ENCODE measurements at regions not wholly inside any gene's neighbourhood (a gene's known extent, or its start where the extent isn't known, plus 50 kb on each side); places are given as distances from the start of the nearest gene placed in this dataset.

DNA sequence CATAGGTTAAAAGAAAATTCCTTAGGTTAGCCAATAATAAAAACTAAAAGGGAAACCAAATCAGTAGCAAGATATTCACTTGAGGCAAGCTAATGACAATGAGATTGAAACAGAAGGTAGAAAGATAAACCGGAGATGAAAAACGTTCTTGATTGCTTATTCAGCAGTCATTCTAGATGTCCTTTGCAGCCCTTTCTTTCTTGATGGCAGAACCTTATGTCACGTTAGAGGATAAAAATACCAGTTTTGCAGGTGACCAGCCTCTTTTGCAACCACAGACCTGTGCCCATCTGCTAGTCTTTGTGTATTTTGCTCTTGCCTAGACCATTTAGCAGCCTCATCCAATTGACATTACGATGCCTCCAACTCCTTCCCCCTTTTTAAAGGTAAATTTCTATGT lies 337.8 kb downstream of the DMAC1 start:
- no peak for TF ChIP-seq POLR2G (IDR thresholded peaks at IDR 0.05; ENCODE audit: low read depth, low read length)
- no peak for TF ChIP-seq CBX5 (CRISPR knock-in tag; IDR thresholded peaks at IDR 0.05; ENCODE audit: borderline replicate concordance)
- no peak for TF ChIP-seq XRCC5 (optimal IDR thresholded peaks at IDR 0.05; ENCODE audit: low read length)
- TF ChIP-seq, protein P1, sequence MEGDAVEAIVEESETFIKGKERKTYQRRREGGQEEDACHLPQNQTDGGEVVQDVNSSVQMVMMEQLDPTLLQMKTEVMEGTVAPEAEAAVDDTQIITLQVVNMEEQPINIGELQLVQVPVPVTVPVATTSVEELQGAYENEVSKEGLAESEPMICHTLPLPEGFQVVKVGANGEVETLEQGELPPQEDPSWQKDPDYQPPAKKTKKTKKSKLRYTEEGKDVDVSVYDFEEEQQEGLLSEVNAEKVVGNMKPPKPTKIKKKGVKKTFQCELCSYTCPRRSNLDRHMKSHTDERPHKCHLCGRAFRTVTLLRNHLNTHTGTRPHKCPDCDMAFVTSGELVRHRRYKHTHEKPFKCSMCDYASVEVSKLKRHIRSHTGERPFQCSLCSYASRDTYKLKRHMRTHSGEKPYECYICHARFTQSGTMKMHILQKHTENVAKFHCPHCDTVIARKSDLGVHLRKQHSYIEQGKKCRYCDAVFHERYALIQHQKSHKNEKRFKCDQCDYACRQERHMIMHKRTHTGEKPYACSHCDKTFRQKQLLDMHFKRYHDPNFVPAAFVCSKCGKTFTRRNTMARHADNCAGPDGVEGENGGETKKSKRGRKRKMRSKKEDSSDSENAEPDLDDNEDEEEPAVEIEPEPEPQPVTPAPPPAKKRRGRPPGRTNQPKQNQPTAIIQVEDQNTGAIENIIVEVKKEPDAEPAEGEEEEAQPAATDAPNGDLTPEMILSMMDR (CRISPR knock-in tag; IDR thresholded peaks at IDR 0.05): no peak
- no peak for TF ChIP-seq SP1 (IDR thresholded peaks at IDR 0.05)
- no peak for TF ChIP-seq SP1 (CRISPR knock-in tag; IDR thresholded peaks at IDR 0.05)
- TF ChIP-seq PBX3 (CRISPR knock-in tag; IDR thresholded peaks at IDR 0.05; ENCODE audit: borderline replicate concordance): no peak
- TF ChIP-seq, protein P2, sequence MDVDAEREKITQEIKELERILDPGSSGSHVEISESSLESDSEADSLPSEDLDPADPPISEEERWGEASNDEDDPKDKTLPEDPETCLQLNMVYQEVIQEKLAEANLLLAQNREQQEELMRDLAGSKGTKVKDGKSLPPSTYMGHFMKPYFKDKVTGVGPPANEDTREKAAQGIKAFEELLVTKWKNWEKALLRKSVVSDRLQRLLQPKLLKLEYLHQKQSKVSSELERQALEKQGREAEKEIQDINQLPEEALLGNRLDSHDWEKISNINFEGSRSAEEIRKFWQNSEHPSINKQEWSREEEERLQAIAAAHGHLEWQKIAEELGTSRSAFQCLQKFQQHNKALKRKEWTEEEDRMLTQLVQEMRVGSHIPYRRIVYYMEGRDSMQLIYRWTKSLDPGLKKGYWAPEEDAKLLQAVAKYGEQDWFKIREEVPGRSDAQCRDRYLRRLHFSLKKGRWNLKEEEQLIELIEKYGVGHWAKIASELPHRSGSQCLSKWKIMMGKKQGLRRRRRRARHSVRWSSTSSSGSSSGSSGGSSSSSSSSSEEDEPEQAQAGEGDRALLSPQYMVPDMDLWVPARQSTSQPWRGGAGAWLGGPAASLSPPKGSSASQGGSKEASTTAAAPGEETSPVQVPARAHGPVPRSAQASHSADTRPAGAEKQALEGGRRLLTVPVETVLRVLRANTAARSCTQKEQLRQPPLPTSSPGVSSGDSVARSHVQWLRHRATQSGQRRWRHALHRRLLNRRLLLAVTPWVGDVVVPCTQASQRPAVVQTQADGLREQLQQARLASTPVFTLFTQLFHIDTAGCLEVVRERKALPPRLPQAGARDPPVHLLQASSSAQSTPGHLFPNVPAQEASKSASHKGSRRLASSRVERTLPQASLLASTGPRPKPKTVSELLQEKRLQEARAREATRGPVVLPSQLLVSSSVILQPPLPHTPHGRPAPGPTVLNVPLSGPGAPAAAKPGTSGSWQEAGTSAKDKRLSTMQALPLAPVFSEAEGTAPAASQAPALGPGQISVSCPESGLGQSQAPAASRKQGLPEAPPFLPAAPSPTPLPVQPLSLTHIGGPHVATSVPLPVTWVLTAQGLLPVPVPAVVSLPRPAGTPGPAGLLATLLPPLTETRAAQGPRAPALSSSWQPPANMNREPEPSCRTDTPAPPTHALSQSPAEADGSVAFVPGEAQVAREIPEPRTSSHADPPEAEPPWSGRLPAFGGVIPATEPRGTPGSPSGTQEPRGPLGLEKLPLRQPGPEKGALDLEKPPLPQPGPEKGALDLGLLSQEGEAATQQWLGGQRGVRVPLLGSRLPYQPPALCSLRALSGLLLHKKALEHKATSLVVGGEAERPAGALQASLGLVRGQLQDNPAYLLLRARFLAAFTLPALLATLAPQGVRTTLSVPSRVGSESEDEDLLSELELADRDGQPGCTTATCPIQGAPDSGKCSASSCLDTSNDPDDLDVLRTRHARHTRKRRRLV (CRISPR knock-in tag; IDR thresholded peaks at IDR 0.05): no peak
- no peak for TF ChIP-seq EHMT2 (IDR thresholded peaks at IDR 0.05; ENCODE audit: borderline replicate concordance, low read depth, low read length)
- TF ChIP-seq CREM (IDR thresholded peaks at IDR 0.05): no peak
- TF ChIP-seq CREM (CRISPR knock-in tag; IDR thresholded peaks at IDR 0.05): no peak
- no peak for TF ChIP-seq MAFG (CRISPR knock-in tag; IDR thresholded peaks at IDR 0.05)
- TF ChIP-seq, protein P3, sequence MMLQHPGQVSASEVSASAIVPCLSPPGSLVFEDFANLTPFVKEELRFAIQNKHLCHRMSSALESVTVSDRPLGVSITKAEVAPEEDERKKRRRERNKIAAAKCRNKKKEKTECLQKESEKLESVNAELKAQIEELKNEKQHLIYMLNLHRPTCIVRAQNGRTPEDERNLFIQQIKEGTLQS (CRISPR knock-in tag; IDR thresholded peaks at IDR 0.05): no peak
- TF ChIP-seq SRSF9 (IDR thresholded peaks at IDR 0.05; ENCODE audit: borderline replicate concordance, insufficient read depth, low read depth, low read length, poor library complexity, severe bottlenecking): no peak

Measured in HepG2 (cell line).